GM13976 (cell line): ENCODE measurements at regions not wholly inside any gene's neighbourhood (a gene's known extent, or its start where the extent isn't known, plus 50 kb on each side); places are given as distances from the start of the nearest gene placed in this dataset.
"Not testable (repeated sequence)": the region's sequence is repeated elsewhere in the genome, so short reads cannot be mapped to it uniquely, and the experiment has no call there.

Experiments used
- DNase-seq: peaks from one replicate; pipeline ENCODE4 v3.0.0; 2012; ENCODE audit warnings: low spot score
- in situ Hi-C: fragments of 300-500 bp; cut with MboI; formaldehyde crosslinking; loops from one replicate; pipeline ENCODE4 v1.12.0; 2022; ENCODE audit warnings: low sequenced_read_pairs, mixed read lengths, inconsistent platforms; ENCODE audit not compliant: unreplicated experiment
- TF ChIP-seq, protein P1 (sequence below): IDR thresholded peaks from 2 replicates; pipeline ENCODE4 v1.5.1; 2012; ENCODE audit warnings: borderline replicate concordance, mild to moderate bottlenecking; ENCODE audit not compliant: insufficient read depth; ENCODE audit errors: extremely low read depth, missing control alignments, control extremely low read depth

DNA sequence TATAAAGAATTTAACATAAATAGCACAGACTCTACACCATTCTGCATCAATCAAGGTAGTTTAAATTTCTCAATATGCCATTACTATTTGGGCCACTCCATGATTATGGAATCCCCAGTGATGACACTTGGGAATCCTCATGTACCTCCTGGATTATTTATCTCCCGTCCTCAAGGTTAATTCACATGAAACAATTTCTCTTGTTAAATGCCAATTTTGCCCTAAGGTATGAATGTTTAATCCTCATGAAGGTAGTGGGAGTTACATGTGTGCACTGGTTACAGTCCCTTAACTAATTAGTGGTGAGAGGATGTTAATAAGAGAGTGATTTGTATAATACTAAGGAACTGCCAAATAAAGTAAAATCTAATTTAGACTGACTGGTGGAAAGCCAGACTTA lies 372.3 kb upstream of the MDFIC2 start:
- DNase-seq: no peak
- in situ Hi-C loops: no loop called here
- TF ChIP-seq, protein P1, sequence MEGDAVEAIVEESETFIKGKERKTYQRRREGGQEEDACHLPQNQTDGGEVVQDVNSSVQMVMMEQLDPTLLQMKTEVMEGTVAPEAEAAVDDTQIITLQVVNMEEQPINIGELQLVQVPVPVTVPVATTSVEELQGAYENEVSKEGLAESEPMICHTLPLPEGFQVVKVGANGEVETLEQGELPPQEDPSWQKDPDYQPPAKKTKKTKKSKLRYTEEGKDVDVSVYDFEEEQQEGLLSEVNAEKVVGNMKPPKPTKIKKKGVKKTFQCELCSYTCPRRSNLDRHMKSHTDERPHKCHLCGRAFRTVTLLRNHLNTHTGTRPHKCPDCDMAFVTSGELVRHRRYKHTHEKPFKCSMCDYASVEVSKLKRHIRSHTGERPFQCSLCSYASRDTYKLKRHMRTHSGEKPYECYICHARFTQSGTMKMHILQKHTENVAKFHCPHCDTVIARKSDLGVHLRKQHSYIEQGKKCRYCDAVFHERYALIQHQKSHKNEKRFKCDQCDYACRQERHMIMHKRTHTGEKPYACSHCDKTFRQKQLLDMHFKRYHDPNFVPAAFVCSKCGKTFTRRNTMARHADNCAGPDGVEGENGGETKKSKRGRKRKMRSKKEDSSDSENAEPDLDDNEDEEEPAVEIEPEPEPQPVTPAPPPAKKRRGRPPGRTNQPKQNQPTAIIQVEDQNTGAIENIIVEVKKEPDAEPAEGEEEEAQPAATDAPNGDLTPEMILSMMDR: no peak

DNA sequence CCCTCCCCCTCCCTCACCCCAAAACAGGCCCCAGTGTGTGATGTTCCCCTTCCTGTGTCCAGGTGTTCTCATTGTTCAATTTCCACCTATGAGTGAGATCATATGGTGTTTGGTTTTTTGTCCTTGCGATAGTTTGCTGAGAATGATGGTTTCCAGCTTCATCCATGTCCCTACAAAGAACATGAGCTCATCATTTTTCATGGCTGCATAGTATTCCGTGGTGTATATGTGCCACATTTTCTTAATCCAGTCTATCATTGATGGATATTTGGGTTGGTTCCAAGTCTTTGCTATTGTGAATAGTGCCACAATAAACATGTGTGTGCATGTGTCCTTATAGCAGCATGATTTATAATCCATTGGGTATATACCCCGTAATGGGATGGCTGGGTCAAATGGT lies 363.4 kb upstream of the MDFIC2 start:
- DNase-seq, in situ Hi-C loops: not testable (repeated sequence)

DNA sequence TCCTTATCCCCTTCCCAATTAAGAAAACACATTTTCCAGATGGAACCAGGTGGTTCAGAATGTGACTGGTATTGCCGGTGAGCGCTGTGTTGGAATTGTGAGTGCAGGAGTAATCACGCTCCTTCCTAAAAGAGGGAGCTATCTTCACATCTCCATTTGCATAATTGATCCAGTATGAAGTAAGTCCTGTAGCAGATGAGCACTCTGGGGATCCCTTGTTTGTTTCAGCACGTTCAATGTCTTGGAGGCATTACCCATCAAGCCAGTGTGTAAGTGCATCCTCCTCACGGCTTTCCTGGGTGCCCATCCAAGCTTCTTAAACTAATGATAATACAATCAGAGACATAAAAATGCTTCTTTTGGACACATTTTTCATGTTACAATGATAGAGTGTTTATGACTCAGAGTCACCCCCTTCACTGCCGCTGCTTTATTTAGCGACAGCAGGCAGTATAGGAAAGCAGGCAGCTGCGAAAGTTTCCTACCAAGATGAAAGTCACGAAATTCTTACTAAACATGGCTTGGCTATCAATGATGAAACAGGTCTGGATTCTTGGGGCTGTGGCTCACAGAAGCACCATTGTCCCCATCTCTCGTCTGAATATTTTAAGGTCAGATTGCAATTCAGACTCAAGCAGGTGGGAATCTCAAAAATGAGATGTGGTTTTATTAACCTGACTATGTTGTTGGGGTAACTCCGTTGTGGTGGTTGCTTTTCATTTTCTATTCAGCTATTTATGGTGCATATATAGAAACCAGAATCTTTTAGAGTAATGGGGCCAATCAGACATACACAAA lies 346.3 kb upstream of the MDFIC2 start:
- TF ChIP-seq, protein P1: no peak
- in situ Hi-C loops: no loop called here
- no peak for DNase-seq

DNA sequence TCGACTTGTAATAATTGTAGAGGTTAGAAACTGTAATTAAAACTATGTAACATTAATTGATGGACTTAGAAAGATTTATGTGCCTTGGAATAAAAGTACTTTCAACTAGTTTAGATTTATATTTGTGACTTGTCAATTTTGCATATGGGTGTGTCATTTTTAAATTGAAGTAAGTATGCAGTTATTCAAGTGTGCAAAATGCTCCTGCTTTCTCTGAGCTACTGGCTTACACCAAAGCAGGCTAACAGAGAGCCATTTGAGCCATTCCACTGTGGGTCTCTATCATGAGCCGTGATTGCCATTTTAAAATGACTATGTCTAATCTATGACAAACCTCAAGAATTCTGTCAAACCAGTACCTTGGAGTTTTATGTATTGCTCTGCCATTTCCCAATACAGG lies 345.0 kb upstream of the MDFIC2 start:
- in situ Hi-C loops: no loop called here
- no peak for DNase-seq
- TF ChIP-seq, protein P1: no peak

DNA sequence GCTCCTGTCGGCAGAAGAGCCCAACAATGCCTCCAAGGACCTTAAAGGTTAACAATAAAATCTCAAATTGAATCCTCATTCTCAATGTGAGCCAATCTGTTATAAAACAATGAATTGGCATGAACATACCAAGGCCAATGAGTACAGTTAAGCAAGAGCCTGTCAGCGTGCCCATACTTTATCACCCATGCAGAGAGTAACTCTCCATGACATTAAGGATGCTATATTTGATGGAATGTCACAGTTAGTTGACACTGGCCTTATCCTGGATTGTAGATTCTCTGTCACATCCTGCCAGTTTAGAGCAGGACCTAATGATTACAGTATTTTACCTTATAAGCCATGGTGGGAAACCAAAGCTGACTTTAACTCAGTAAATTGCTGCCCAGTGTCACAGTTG lies 335.4 kb upstream of the MDFIC2 start:
- no peak for DNase-seq
- TF ChIP-seq, protein P1: no peak
- in situ Hi-C loops: no loop called here

DNA sequence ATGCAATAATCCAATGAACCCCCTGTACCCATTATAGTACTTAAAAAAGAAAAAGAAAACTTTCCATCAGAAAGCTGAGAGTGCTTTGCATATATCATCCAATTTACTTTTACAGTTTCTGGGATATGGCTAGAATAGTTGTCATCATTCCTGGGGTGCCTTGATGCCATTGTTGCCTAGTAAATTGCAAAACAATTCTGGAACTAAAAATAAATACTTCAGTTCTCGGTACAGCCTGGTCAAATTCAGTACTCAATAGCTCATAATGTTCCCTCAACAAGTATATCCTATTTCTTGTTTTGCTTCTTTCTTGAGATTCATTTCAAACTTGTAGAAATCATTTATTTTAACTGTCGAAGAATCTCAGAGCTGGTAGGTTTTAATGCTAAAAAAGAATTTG lies 334.7 kb upstream of the MDFIC2 start:
- TF ChIP-seq, protein P1: no peak
- in situ Hi-C loops: no loop called here
- DNase-seq: no peak

DNA sequence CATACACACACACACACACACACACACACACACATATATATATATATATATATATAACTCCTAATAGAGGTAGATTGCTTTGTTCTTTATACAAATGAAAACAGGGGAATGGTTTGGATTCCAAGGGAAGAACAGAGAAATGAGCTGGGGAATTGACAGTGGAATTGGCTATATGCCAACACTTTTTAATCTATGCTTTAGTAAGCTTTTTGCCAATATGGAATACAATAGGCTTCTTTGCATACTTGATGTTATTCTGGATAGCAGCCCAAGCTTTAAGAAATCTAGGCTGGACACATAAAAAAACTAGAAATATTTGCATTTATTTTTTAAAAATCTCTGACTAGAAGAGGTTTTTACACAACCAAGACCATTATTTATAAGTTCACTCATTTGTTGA lies 334.2 kb upstream of the MDFIC2 start:
- in situ Hi-C loops: no loop called here
- TF ChIP-seq, protein P1: no peak
- DNase-seq: no peak
